ENCODE measurements at regions not wholly inside any gene's neighbourhood (a gene's known extent, or its start where the extent isn't known, plus 50 kb on each side); places are given as distances from the start of the nearest gene placed in this dataset.

- no peaks in the 10 kb centered on the region for H3K4me1 Mint-ChIP-seq
- no peak overlapping the region for H3K4me3 Mint-ChIP-seq
- no peak overlapping the region for H3K27ac Mint-ChIP-seq
- no peaks in the 10 kb centered on the region for H3K9me3 Mint-ChIP-seq
- H3K27me3 Mint-ChIP-seq (ENCODE audit: low read depth in 3 of 3), result peaks cover 0 to 7% (median 4%) of the 10 kb centered on the region in 3 donors
- no peak for DNase-seq
- H3K36me3 Mint-ChIP-seq, result peaks cover 0 to 4% (median 0%) of the 10 kb centered on the region in 3 donors
Observed at GRCh38 chr6:33924681-33925080, 120.9 kb upstream of the MLN start.

DNA sequence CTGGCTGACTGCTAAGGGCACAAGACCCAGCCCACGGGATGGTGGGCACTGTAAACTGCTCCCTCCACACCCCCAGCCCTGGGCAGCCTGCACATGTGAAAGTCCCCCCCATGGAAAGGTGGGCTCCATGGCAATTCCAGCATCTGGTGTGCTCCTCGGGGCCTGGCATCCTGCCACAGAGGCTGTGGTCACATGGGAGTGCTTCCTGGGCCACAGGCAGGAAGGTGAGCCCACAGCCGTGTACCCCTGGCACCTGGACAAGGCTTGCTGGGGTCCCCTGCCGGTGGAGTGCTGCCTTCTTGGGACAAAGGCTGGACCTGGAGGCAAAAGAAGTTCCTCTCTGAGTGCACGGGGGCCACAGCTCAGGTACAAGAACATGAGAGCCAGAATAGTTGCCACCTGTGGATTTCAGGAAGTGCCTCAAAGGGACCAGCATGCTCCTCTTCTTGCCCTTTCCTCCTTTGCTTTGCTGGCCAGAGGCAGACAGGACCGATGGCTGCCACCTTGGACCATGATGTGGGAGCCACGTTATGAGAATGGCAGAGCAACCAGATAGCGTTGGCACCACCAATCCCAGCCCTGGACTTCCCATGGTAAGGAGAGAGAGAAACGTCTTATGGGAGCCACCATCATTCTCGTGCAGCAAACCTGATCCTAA is 120.2 kb upstream of the MLN start:
- Mint-ChIP-seq H3K36me3 (peaks cover 0 to 8% (median 0%) of the 10 kb centered on the region in 3 donors), H3K4me3 (no peak overlapping the region), H3K4me1 (no peaks in the 10 kb centered on the region), H3K27me3 (ENCODE audit: low read depth in 3 of 3) (peaks cover 0 to 5% (median 5%) of the 10 kb centered on the region in 3 donors), H3K27ac (no peak overlapping the region), H3K9me3 (no peaks in the 10 kb centered on the region)
- peak in 1 of 3 donors; percentile 12 for DNase-seq

DNA sequence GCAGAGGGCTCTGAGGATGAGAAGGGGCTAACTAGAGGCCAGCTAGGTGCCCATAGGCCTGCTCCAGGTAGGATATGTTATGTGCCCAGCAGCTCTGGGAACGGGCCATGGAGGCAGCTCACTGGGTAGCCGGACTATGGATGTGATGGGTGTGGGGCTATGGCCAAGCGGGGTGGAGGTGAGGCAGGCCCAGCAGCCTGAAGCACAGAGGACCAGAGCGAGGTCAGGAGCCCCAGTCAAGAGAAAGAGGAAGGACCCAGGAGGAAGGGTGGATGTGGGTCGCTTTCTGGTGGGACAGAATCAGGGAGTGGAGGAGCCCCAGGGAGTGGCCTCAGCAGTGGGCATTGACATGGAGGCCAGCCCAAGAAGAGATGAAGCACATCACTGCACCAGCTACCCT is 117.9 kb upstream of the MLN start:
- Mint-ChIP-seq H3K27ac (no peak overlapping the region), H3K4me1 (no peaks in the 10 kb centered on the region), H3K9me3 (no peaks in the 10 kb centered on the region), H3K27me3 (ENCODE audit: low read depth in 3 of 3) (peaks cover 4 to 5% (median 5%) of the 10 kb centered on the region in 3 donors), H3K4me3 (no peak overlapping the region), H3K36me3 (peaks cover 0 to 8% (median 0%) of the 10 kb centered on the region in 3 donors)
- no peak for DNase-seq

DNA sequence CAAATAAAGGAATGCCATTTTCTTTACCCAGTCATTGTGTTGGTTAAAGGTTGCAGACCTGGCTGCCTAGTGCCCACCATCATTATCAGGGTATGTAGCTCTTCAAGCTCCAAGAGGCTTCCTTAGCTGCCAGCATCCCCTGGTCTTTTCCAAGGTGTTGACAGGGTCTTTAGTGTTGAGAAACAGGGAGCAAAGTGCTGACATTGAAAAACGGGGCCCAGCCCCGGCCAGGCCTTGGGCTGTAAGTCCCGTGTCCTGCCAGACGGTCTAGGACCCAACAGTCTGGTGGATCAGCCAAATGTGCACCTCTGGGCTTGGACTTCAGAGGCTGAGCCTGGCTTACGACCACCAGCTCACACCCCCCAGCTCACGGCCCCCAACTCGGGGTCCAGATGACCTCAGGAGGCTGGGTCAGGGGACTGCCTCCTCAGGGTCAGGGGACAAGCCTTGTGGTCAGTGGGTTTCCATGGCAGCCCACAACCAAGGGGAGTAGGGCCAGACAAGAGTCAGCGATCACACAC is 114.4 kb upstream of the MLN start:
- Mint-ChIP-seq H3K4me1 (peaks cover 27 to 30% of the 10 kb centered on the region in 2 donors), H3K27ac (no peak overlapping the region), H3K36me3 (peaks cover 0 to 8% (median 0%) of the 10 kb centered on the region in 3 donors), H3K4me3 (no peak overlapping the region), H3K27me3 (ENCODE audit: low read depth in 3 of 3) (peaks cover 6 to 19% (median 10%) of the 10 kb centered on the region in 3 donors), H3K9me3 (no peaks in the 10 kb centered on the region)
- DNase-seq, result no peak

DNA sequence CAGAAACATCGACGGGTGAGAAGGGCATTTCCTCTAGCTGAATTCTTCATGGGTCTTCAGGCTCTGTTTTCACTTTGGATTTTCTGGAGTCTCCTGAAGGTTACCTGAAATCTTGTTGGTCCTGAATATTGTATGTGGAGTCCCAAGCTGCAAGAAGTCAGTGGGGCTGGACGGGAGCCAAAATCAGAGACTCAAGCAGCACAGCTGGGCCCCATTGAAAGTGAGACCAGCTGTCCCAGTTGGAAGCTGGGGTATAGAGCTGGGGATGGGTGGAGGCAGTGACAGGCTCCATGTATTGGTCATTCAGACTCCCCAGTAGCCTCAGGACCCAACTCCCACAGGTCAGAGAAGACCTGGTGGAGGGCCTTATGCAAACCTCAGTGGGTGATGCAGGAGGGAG is 111.3 kb upstream of the MLN start:
- Mint-ChIP-seq H3K9me3 (no peaks in the 10 kb centered on the region), H3K4me1 (peaks cover 47% of the 10 kb centered on the region in 2 donors), H3K36me3 (peaks cover 0 to 8% (median 0%) of the 10 kb centered on the region in 3 donors), H3K27me3 (ENCODE audit: low read depth in 3 of 3) (peaks cover 9 to 32% (median 9%) of the 10 kb centered on the region in 3 donors), H3K4me3 (peak overlapping the region; percentile 66 to 87 (median 71)), H3K27ac (peak overlapping the region in 4 of 6 donors; percentile 73 to 85 (median 78))
- no peak for DNase-seq

GRCh38 chr6:33914645-33915044 is 110.8 kb upstream of the MLN start:
- peaks cover 0 to 4% (median 0%) of the 10 kb centered on the region in 3 donors for H3K36me3 Mint-ChIP-seq
- H3K27ac Mint-ChIP-seq, result peak overlapping the region; percentile 36 to 85 (median 75)

GRCh38 chr6:33912195-33912594 is 108.4 kb upstream of the MLN start:
- Mint-ChIP-seq H3K9me3 (no peaks in the 10 kb centered on the region), H3K36me3 (no peaks in the 10 kb centered on the region), H3K27ac (peak overlapping the region in 4 of 6 donors; percentile 2 to 76 (median 54)), H3K27me3 (ENCODE audit: low read depth in 3 of 3) (peaks cover 9 to 30% (median 10%) of the 10 kb centered on the region in 3 donors), H3K4me3 (peak overlapping the region in 1 of 5 donors; percentile 41), H3K4me1 (peaks cover 70 to 73% of the 10 kb centered on the region in 2 donors)
- DNase-seq, result no peak

More at GRCh38 chr6:33914645-33915044, 110.8 kb upstream of the MLN start:
- Mint-ChIP-seq H3K4me3 (peak overlapping the region; percentile 66 to 87 (median 71)), H3K27me3 (ENCODE audit: low read depth in 3 of 3) (peaks cover 9 to 29% (median 11%) of the 10 kb centered on the region in 3 donors), H3K4me1 (peaks cover 50 to 52% of the 10 kb centered on the region in 2 donors), H3K9me3 (no peaks in the 10 kb centered on the region)
- DNase-seq, result peak; percentile 62 to 64 (median 63)

- H3K27ac Mint-ChIP-seq, result peak overlapping the region in 3 of 6 donors; percentile 17 to 58 (median 22)
- H3K36me3 Mint-ChIP-seq, result no peaks in the 10 kb centered on the region
- peaks cover 10 to 30% (median 13%) of the 10 kb centered on the region in 3 donors for H3K27me3 Mint-ChIP-seq (ENCODE audit: low read depth in 3 of 3)
- DNase-seq, result no peak
- H3K4me3 Mint-ChIP-seq, result peak overlapping the region in 1 of 5 donors; percentile 41
- H3K4me1 Mint-ChIP-seq, result peaks cover 77 to 80% of the 10 kb centered on the region in 2 donors
- no peaks in the 10 kb centered on the region for H3K9me3 Mint-ChIP-seq
Observed at GRCh38 chr6:33911488-33911887, 107.7 kb upstream of the MLN start.

DNA sequence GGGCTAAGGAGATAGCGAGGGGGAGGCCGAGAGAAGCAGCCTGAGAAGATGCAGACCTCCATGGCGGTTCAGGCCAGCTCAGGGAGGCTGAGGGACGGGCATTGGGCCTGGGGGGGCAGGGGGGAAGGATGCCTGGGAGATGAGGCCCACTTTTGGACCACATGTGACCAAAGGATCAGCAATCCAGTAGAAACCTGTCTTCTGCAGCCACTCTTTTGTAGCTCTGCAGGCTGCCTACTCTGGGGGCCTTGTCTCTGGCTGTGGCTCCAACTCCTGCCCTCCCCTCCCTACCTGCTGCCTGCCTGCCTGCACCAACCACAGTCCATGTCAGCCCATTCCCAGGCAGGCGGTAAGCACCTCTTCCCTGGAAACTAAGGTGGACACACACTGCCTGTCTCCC is 106.8 kb upstream of the MLN start:
- DNase-seq, result no peak
- Mint-ChIP-seq H3K9me3 (no peaks in the 10 kb centered on the region), H3K36me3 (no peaks in the 10 kb centered on the region), H3K4me3 (no peak overlapping the region), H3K4me1 (peaks cover 82 to 83% of the 10 kb centered on the region in 2 donors), H3K27me3 (ENCODE audit: low read depth in 3 of 3) (peaks cover 9 to 28% (median 10%) of the 10 kb centered on the region in 3 donors), H3K27ac (no peak overlapping the region)

DNA sequence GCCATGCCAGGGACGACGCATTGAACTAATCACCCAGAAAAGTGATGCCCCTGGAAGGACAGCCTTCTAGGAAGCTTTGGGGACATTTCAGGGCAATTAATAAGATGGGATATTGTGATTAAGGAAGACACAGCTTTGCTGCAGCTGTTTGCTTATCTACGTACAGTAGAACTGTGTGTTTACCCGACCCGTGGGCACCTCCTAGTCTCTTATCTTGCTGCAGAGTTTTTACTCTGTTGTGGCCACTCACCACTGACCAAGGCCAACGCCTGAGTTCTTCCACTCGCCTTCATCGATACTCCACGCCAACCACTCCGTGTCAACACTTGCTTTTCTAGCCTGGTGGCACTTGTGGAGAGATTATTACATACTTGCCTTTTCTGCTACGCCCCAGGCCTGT is 105.9 kb upstream of the MLN start:
- Mint-ChIP-seq H3K9me3 (no peaks in the 10 kb centered on the region), H3K27me3 (ENCODE audit: low read depth in 3 of 3) (peaks cover 11 to 21% (median 13%) of the 10 kb centered on the region in 3 donors), H3K4me1 (peaks cover 82 to 83% of the 10 kb centered on the region in 2 donors), H3K36me3 (no peaks in the 10 kb centered on the region), H3K4me3 (peak overlapping the region in 1 of 5 donors; percentile 26), H3K27ac (peak overlapping the region in 1 of 6 donors; percentile 55)
- DNase-seq, result no peak

- no peaks in the 10 kb centered on the region for H3K36me3 Mint-ChIP-seq
- H3K4me3 Mint-ChIP-seq, result peak overlapping the region in 2 of 5 donors; percentile 21 to 49
- no peaks in the 10 kb centered on the region for H3K9me3 Mint-ChIP-seq
- peaks cover 82 to 83% of the 10 kb centered on the region in 2 donors for H3K4me1 Mint-ChIP-seq
- no peak for DNase-seq
- H3K27ac Mint-ChIP-seq, result peak overlapping the region in 2 of 6 donors; percentile 10 to 21
- peaks cover 12 to 22% (median 17%) of the 10 kb centered on the region in 3 donors for H3K27me3 Mint-ChIP-seq (ENCODE audit: low read depth in 3 of 3)
Observed at GRCh38 chr6:33908025-33908424, 104.2 kb upstream of the MLN start.

DNA sequence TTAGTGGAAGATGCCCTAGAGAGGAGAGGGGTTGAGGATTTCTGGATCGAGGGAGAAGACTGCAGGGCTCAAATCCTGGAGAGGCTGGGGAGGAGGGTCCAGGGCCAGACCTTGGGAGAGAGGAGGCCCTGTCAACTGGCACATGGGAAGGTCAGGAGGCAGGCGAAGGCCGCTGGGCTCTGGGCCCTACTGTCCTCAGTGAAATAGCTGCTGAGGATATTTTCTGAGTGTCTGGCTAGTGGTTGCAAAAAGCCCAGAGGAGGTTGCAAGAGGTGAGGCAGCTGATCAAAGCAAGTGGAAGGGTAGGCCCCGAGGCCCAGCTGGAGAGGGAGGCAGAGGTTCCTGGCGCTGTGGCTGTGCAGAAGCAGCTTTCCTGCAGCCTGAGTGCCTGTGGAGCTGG is 103.4 kb upstream of the MLN start:
- H3K27ac Mint-ChIP-seq, result peak overlapping the region in 4 of 6 donors; percentile 47 to 95 (median 78)

DNA sequence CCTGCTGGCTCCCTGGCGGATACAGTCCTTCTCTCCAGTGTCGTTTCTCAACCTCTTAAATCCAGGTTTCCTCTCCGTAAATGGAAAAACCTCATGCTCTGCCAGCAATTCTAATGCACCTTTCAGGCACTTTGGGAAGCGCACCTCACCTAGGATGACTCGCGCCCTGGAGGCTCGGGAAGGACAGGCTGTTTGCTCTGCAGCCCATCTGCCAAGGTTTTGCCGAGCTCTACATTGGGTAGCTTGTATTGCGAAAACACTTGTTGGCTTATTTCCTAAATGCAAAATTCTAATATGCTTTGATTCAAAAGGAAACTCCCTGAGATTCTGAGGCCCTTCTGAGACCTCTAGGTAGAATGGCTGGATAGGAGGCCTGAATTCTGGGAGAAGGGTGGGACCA is 102.6 kb upstream of the MLN start:
- Mint-ChIP-seq H3K27me3 (ENCODE audit: low read depth in 3 of 3) (peaks cover 16 to 23% (median 16%) of the 10 kb centered on the region in 3 donors), H3K4me1 (peaks cover 80 to 81% of the 10 kb centered on the region in 2 donors), H3K9me3 (no peaks in the 10 kb centered on the region), H3K27ac (peak overlapping the region in 5 of 6 donors; percentile 66 to 95 (median 90)), H3K36me3 (peaks cover 0 to 4% (median 0%) of the 10 kb centered on the region in 3 donors), H3K4me3 (peak overlapping the region in 3 of 5 donors; percentile 75 to 85 (median 82))
- no peak for DNase-seq

More for the DNA sequence above, 103.4 kb upstream of the MLN start:
- Mint-ChIP-seq H3K9me3 (no peaks in the 10 kb centered on the region), H3K4me1 (peaks cover 82 to 84% of the 10 kb centered on the region in 2 donors), H3K27me3 (ENCODE audit: low read depth in 3 of 3) (peaks cover 13 to 22% (median 14%) of the 10 kb centered on the region in 3 donors), H3K4me3 (peak overlapping the region in 2 of 5 donors; percentile 38 to 60), H3K36me3 (peaks cover 0 to under 1% (median 0%) of the 10 kb centered on the region in 3 donors)
- no peak for DNase-seq

- peaks cover 0 to 4% (median 0%) of the 10 kb centered on the region in 3 donors for H3K36me3 Mint-ChIP-seq
- H3K27ac Mint-ChIP-seq, result peak overlapping the region; percentile 85 to 95 (median 92)
- peaks cover 77 to 79% of the 10 kb centered on the region in 2 donors for H3K4me1 Mint-ChIP-seq
Observed at GRCh38 chr6:33905071-33905609, 101.3 kb upstream of the MLN start.

More at GRCh38 chr6:33905071-33905609, 101.3 kb upstream of the MLN start:
- DNase-seq, result peak; percentile 83 to 87 (median 86)
- Mint-ChIP-seq H3K9me3 (no peaks in the 10 kb centered on the region), H3K4me3 (peak overlapping the region; percentile 75 to 85 (median 82)), H3K27me3 (ENCODE audit: low read depth in 3 of 3) (peaks cover 14 to 22% (median 16%) of the 10 kb centered on the region in 3 donors)

Measured in immature natural killer cell (primary cell).